Ovary (tissue), 7 donors: ENCODE measurements at regions not wholly inside any gene's neighbourhood (a gene's known extent, or its start where the extent isn't known, plus 50 kb on each side); places are given as distances from the start of the nearest gene placed in this dataset.

Experiments
- DNase-seq, 5 donors: peaks; one replicate each; pipeline ENCODE4 v3.0.0-alpha.2; 2019 to 2020
- H3K27ac ChIP-seq, 2 donors: fragments of 200-600 bp; one replicate each; pipeline versions ENCODE4 v1.5.1 to v1.8.0; 2019 to 2022
- H3K27me3 ChIP-seq: fragments of 200-600 bp; one replicate; pipeline ENCODE4 v1.8.0; 2022
- H3K36me3 ChIP-seq: fragments of 200-600 bp; sonication (generic); one replicate; pipeline ENCODE4 v1.5.1; 2019
- H3K4me1 ChIP-seq: one replicate; pipeline ENCODE4 v1.8.1; 2013; ENCODE audit warnings: mild to moderate bottlenecking, moderate library complexity; ENCODE audit not compliant: insufficient read depth
- H3K4me3 ChIP-seq: fragments of 200-600 bp; sonication (generic); one replicate; pipeline ENCODE4 v1.5.1; 2017
- H3K9me3 ChIP-seq, 2 donors: fragments of 200-600 bp in 1 of 2; sonication (generic) in 1 of 2; one replicate each; pipeline versions ENCODE4 v1.5.1 to v1.8.1; 2013 to 2019; ENCODE audit warnings: mild to moderate bottlenecking in 1 of 2, moderate library complexity in 1 of 2
- EP300 ChIP-seq: sonication (generic); formaldehyde crosslinking; IDR thresholded peaks from one replicate; pipeline ENCODE4 v1.6.1; 2017; ENCODE audit warnings: antibody characterized with exemption
- POLR2A ChIP-seq: fragments of 450-650 bp; IDR thresholded peaks from one replicate; pipeline ENCODE4 v1.6.1; 2017; ENCODE audit warnings: antibody characterized with exemption, mild to moderate bottlenecking, moderate library complexity
- WGBS, 3 donors: extraction: QIAGEN DNeasy Blood & Tissue Kit in 1 of 3; methylation state at CpG; one replicate each; pipeline versions ENCODE4 v1.1.5 to v1.1.7; 2013 to 2017; 5-methylcytosine and 5-hydroxymethylcytosine counted together
- intact Hi-C, 4 donors: fragments of 100-400 bp; cut with DNase I; formaldehyde crosslinking; loops; one replicate each; pipeline versions ENCODE4 v1.11.0 to v1.15.1; 2022 to 2023
- TF ChIP-seq, protein P1 (sequence below), 3 donors: fragments of 450-650 bp in 2 of 3; fragments of 200-600 bp in 1 of 3; IDR thresholded peaks; one replicate each; pipeline versions ENCODE4 v1.5.1 to v1.8.0; 2016 to 2022; ENCODE audit warnings: antibody characterized with exemption in 3 of 3, mild to moderate bottlenecking in 1 of 3
- donor health status: DM: no; HTN: no; CAD: no; lungs with moderate emphysema.
- donor health status: DM: no; HTN: no; CAD: no.
- donor health status: Bipolar disorder and iron deficiency.
- donor health status: DM: no; HTN: no; CAD: no.
- donor health status: DM: yes; HTN: yes; CAD: no.

GRCh38 chr14:98112194-98112780 is 1159.7 kb downstream of the BCL11B start:
- no peaks in the 10 kb centered on the region for H3K27me3 ChIP-seq
- intact Hi-C loops, result no loop called here
- H3K36me3 ChIP-seq, result no peaks in the 10 kb centered on the region
- no peaks in the 10 kb centered on the region for H3K9me3 ChIP-seq
- DNase-seq, result no peak
- no peak overlapping the region for H3K27ac ChIP-seq
- TF ChIP-seq POLR2A (no peak), EP300 (no peak)
- TF ChIP-seq, protein P1, sequence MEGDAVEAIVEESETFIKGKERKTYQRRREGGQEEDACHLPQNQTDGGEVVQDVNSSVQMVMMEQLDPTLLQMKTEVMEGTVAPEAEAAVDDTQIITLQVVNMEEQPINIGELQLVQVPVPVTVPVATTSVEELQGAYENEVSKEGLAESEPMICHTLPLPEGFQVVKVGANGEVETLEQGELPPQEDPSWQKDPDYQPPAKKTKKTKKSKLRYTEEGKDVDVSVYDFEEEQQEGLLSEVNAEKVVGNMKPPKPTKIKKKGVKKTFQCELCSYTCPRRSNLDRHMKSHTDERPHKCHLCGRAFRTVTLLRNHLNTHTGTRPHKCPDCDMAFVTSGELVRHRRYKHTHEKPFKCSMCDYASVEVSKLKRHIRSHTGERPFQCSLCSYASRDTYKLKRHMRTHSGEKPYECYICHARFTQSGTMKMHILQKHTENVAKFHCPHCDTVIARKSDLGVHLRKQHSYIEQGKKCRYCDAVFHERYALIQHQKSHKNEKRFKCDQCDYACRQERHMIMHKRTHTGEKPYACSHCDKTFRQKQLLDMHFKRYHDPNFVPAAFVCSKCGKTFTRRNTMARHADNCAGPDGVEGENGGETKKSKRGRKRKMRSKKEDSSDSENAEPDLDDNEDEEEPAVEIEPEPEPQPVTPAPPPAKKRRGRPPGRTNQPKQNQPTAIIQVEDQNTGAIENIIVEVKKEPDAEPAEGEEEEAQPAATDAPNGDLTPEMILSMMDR (IDR thresholded peaks at IDR 0.05), result no peak
- H3K4me1 ChIP-seq, result no peaks in the 10 kb centered on the region
- 41 to 46% (median 46%) methylated on average over 5 of the region's 5 CpGs for WGBS, 3 donors
- no peak overlapping the region for H3K4me3 ChIP-seq

GRCh38 chr14:98114122-98114895 is 1157.7 kb downstream of the BCL11B start:
- intact Hi-C loops, result no loop called here
- WGBS, 3 donors, result 14 to 27% (median 20%) methylated on average over 3 of the region's 3 CpGs
- TF ChIP-seq EP300 (no peak), POLR2A (no peak)
- TF ChIP-seq, protein P1 (IDR thresholded peaks at IDR 0.05), result no peak
- Histone ChIP-seq H3K27me3 (no peaks in the 10 kb centered on the region), H3K9me3 (no peaks in the 10 kb centered on the region), H3K4me1 (no peaks in the 10 kb centered on the region), H3K4me3 (no peak overlapping the region), H3K36me3 (no peaks in the 10 kb centered on the region), H3K27ac (no peak overlapping the region)
- no peak for DNase-seq

- 77 to 82% (median 78%) methylated on average over 1 of the region's 1 CpG for WGBS, 3 donors
- no peaks in the 10 kb centered on the region for H3K9me3 ChIP-seq
- H3K27ac ChIP-seq, result no peak overlapping the region
- no peaks in the 10 kb centered on the region for H3K4me1 ChIP-seq
- H3K27me3 ChIP-seq, result no peaks in the 10 kb centered on the region
- no peaks in the 10 kb centered on the region for H3K36me3 ChIP-seq
- TF ChIP-seq EP300, result no peak
- TF ChIP-seq, protein P1 (IDR thresholded peaks at IDR 0.05), result no peak
- no peak for TF ChIP-seq POLR2A
- intact Hi-C loops, result no loop called here
- no peak for DNase-seq
- H3K4me3 ChIP-seq, result no peak overlapping the region
Measured at GRCh38 chr14:98114946-98115345, 1157.1 kb downstream of the BCL11B start.

GRCh38 chr14:98118749-98119148 is 1153.2 kb downstream of the BCL11B start:
- Histone ChIP-seq H3K4me3 (no peak overlapping the region), H3K4me1 (no peaks in the 10 kb centered on the region), H3K36me3 (no peaks in the 10 kb centered on the region), H3K27ac (no peak overlapping the region), H3K9me3 (no peaks in the 10 kb centered on the region), H3K27me3 (no peaks in the 10 kb centered on the region)
- no peak for DNase-seq
- intact Hi-C loops, result no loop called here
- TF ChIP-seq EP300, result no peak
- TF ChIP-seq, protein P1 (IDR thresholded peaks at IDR 0.05), result no peak
- no peak for TF ChIP-seq POLR2A
